Adipocyte (in vitro differentiated cells): ENCODE measurements at regions not wholly inside any gene's neighbourhood (a gene's known extent, or its start where the extent isn't known, plus 50 kb on each side); places are given as distances from the start of the nearest gene placed in this dataset.
A peak's percentile ranks its signal among the peaks of the same experiment; 100 is the strongest.
"Not testable (repeated sequence)": the region's sequence is repeated elsewhere in the genome, so short reads cannot be mapped to it uniquely, and the experiment has no call there.

Experiments
- DNase-seq: peaks from one replicate; pipeline ENCODE4 v3.0.0-alpha.2; 2015; ENCODE audit warnings: low read depth
- H3K27me3 ChIP-seq: replicated peaks from 2 replicates; pipeline ENCODE4 v1.7.0; 2013; ENCODE audit warnings: mild to moderate bottlenecking, low read length, moderate library complexity; ENCODE audit not compliant: control insufficient read depth, insufficient read depth
- H3K36me3 ChIP-seq: 2 replicates; pipeline ENCODE4 v1.7.0; 2013; ENCODE audit warnings: low read length, mild to moderate bottlenecking, moderate library complexity; ENCODE audit not compliant: control insufficient read depth, insufficient read depth, severe bottlenecking
- H3K4me1 ChIP-seq: 2 replicates; pipeline ENCODE4 v1.7.0; 2013; ENCODE audit warnings: mild to moderate bottlenecking, low read length, moderate library complexity; ENCODE audit not compliant: control insufficient read depth, insufficient read depth
- H3K4me3 ChIP-seq: 2 replicates; pipeline ENCODE4 v1.7.0; 2013; ENCODE audit warnings: mild to moderate bottlenecking, low read length, moderate library complexity
- H3K9ac ChIP-seq: 2 replicates; pipeline ENCODE4 v1.7.0; 2013; ENCODE audit warnings: mild to moderate bottlenecking, low read length, moderate library complexity
- H3K9me3 ChIP-seq: 2 replicates; pipeline ENCODE4 v1.7.0; 2013; ENCODE audit warnings: mild to moderate bottlenecking, low read length, moderate library complexity; ENCODE audit not compliant: control insufficient read depth

DNA sequence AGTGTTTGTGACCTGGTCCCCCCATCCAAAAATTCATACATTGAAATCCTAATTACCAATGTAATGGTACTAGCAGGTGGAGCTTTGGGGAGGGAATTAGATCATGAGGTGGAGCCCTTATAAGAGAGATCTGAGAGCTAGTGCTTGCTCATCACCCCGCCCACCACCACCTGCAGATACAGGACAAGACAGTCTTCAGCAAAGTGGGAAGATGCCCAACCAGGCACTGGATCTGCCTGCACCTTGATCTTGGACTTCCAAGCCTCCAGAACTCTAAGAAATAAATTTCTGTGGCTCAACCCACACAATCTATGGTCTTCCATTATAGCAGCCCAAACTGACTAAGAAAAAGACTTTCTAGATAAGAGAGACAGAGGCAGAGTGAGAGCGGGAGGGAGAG lies 343.4 kb downstream of the LRRIQ3 start:
- no peaks in the 10 kb centered on the region for H3K9me3 ChIP-seq
- no peak for DNase-seq
- no peaks in the 10 kb centered on the region for H3K36me3 ChIP-seq
- no peaks in the 10 kb centered on the region for H3K4me1 ChIP-seq
- H3K9ac ChIP-seq, result no peak overlapping the region
- no peaks in the 10 kb centered on the region for H3K27me3 ChIP-seq
- H3K4me3 ChIP-seq, result no peak overlapping the region

GRCh38 chr1:73842436-73842835 lies 355.5 kb downstream of the LRRIQ3 start:
- H3K36me3 ChIP-seq, result no peaks in the 10 kb centered on the region
- H3K9me3 ChIP-seq, result no peaks in the 10 kb centered on the region
- H3K9ac ChIP-seq, result no peak overlapping the region
- no peaks in the 10 kb centered on the region for H3K4me1 ChIP-seq
- DNase-seq, result no peak
- H3K27me3 ChIP-seq, result no peaks in the 10 kb centered on the region
- no peak overlapping the region for H3K4me3 ChIP-seq

GRCh38 chr1:73839922-73840321 lies 358.1 kb downstream of the LRRIQ3 start:
- no peak overlapping the region for H3K9ac ChIP-seq
- H3K4me3 ChIP-seq, result no peak overlapping the region
- no peaks in the 10 kb centered on the region for H3K9me3 ChIP-seq
- H3K4me1 ChIP-seq, result no peaks in the 10 kb centered on the region
- no peaks in the 10 kb centered on the region for H3K27me3 ChIP-seq
- H3K36me3 ChIP-seq, result no peaks in the 10 kb centered on the region
- DNase-seq, result peak; percentile 40

- H3K36me3 ChIP-seq, result no peaks in the 10 kb centered on the region
- no peak for DNase-seq
Observed at GRCh38 chr1:73832276-73833181, 365.4 kb downstream of the LRRIQ3 start.

DNA sequence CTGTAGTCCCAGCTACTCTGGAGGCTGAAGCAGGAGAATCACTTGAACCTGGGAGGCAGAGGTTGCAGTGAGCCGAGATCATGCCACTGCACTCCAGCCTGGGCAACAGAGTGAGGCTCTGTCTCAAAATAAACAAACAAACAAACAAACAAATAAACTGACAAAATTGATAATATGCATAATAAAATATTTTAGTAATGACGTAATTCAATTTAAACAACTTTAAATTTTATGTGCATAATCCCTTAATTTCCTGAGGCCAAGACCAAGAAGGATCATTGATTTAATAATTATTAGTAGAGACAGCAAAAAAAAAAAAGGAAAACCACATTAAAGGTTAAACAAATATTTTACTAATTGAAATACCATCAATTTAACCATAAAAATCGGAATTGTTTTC lies 370.7 kb downstream of the LRRIQ3 start:
- not testable (repeated sequence) for H3K27me3 ChIP-seq, DNase-seq, H3K9ac ChIP-seq, H3K36me3 ChIP-seq, H3K9me3 ChIP-seq, H3K4me3 ChIP-seq, H3K4me1 ChIP-seq

More at GRCh38 chr1:73832276-73833181, 365.4 kb downstream of the LRRIQ3 start:
- Histone ChIP-seq H3K4me1 (no peaks in the 10 kb centered on the region), H3K4me3 (no peak overlapping the region), H3K9me3 (no peaks in the 10 kb centered on the region), H3K9ac (no peak overlapping the region), H3K27me3 (no peaks in the 10 kb centered on the region)

DNA sequence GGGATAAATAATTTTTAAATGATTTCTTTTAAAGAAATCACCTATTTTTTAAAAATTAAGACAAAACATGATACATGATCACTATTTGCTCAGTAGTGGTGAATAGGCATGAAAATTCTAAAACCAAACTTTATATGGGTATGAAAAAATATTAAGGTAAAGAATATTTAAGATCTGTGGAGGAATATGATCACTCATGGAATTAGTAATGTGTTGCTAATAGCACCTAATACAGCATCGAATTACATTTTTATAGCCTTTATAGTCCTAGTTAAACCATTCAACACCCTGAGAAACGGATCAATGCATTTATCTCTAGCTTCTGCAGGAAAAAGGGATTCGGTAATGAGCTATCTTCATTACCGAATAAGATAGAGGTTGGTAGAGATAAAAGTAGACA lies 373.9 kb downstream of the LRRIQ3 start:
- H3K4me1 ChIP-seq, result no peaks in the 10 kb centered on the region
- no peak for DNase-seq
- H3K36me3 ChIP-seq, result no peaks in the 10 kb centered on the region
- H3K9me3 ChIP-seq, result no peaks in the 10 kb centered on the region
- H3K9ac ChIP-seq, result no peak overlapping the region
- H3K27me3 ChIP-seq, result no peaks in the 10 kb centered on the region
- H3K4me3 ChIP-seq, result no peak overlapping the region

DNA sequence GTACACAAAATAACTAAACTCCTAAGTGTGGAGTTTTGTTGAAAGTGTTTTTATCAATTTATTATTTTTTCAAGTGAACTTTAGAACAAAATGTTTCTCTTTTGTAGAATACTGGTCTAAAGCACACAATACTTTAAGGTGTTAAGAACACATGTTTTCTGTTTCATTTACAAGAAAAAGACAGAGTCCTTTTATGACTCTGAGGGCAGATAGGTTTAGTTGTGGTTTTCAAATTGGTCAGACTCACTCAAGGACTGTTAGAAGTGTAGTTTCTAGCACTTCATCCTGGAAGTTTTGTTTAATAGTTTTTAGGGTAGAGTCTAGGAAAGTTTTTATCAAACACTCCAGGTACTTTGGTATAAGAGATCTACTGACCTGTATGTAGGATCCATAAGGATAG lies 376.5 kb downstream of the LRRIQ3 start:
- Histone ChIP-seq H3K36me3 (no peaks in the 10 kb centered on the region), H3K4me3 (no peak overlapping the region), H3K9ac (no peak overlapping the region)

DNA sequence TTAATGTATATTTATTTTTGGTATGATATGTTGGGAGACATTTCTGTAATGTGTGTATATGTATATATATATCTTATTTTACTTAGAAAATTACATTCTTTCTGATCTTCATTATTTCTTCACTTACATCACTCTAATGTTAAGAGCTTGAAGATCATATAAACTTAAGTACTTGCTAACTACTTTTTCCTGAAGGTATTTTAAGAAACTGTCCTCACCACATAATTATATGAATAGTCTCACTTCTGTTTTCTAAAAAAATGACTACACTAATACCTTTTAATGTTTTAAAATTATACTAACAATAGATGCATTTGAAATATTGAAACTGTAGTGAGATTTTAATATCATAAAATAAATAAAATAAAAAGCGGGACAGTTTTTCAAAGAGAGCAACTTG lies 377.1 kb downstream of the LRRIQ3 start:
- no peak overlapping the region for H3K4me3 ChIP-seq
- no peaks in the 10 kb centered on the region for H3K36me3 ChIP-seq
- H3K4me1 ChIP-seq, result no peaks in the 10 kb centered on the region
- peaks cover 5% of the 10 kb centered on the region for H3K9me3 ChIP-seq
- H3K27me3 ChIP-seq, result no peaks in the 10 kb centered on the region
- no peak overlapping the region for H3K9ac ChIP-seq
- DNase-seq, result no peak

More for the DNA sequence above, 376.5 kb downstream of the LRRIQ3 start:
- H3K4me1 ChIP-seq, result no peaks in the 10 kb centered on the region
- no peaks in the 10 kb centered on the region for H3K27me3 ChIP-seq
- DNase-seq, result no peak
- H3K9me3 ChIP-seq, result no peaks in the 10 kb centered on the region

- no peak for DNase-seq
- Histone ChIP-seq H3K4me1 (no peaks in the 10 kb centered on the region), H3K4me3 (no peak overlapping the region), H3K27me3 (no peaks in the 10 kb centered on the region), H3K36me3 (no peaks in the 10 kb centered on the region), H3K9ac (no peak overlapping the region), H3K9me3 (peaks cover 7% of the 10 kb centered on the region)
Observed at GRCh38 chr1:73813716-73814115, 384.3 kb downstream of the LRRIQ3 start.

- no peaks in the 10 kb centered on the region for H3K27me3 ChIP-seq
- no peak for DNase-seq
- H3K36me3 ChIP-seq, result no peaks in the 10 kb centered on the region
- no peaks in the 10 kb centered on the region for H3K4me1 ChIP-seq
- H3K9me3 ChIP-seq, result peaks cover 7% of the 10 kb centered on the region
- no peak overlapping the region for H3K9ac ChIP-seq
- no peak overlapping the region for H3K4me3 ChIP-seq
Observed at GRCh38 chr1:73813236-73813635, 384.7 kb downstream of the LRRIQ3 start.

- no peak overlapping the region for H3K4me3 ChIP-seq
- H3K36me3 ChIP-seq, result no peaks in the 10 kb centered on the region
- no peak for DNase-seq
- no peak overlapping the region for H3K9ac ChIP-seq
- peaks cover 7% of the 10 kb centered on the region for H3K9me3 ChIP-seq
- H3K4me1 ChIP-seq, result no peaks in the 10 kb centered on the region
- H3K27me3 ChIP-seq, result no peaks in the 10 kb centered on the region
Observed at GRCh38 chr1:73811798-73812197, 386.2 kb downstream of the LRRIQ3 start.

DNA sequence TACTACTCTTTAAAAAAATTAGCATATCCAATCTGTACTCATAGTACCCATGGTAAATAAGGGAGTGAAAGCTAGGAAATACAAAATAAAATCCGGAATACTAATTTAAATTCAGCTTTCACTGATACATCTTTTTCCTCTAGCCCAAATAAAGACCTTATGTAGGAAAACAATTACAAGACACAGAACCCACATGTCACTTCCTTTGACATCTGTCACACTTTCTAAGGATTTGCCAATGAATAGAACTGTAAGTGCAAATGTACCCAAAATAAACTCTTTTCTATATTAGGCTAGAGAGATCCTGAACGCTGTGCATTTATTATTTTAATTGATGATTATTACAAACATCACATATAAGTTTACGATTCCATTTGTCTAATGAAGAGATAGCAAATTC lies 393.0 kb downstream of the LRRIQ3 start:
- DNase-seq, result no peak
- Histone ChIP-seq H3K9ac (no peak overlapping the region), H3K9me3 (no peaks in the 10 kb centered on the region), H3K4me1 (peaks cover 8% of the 10 kb centered on the region), H3K36me3 (no peaks in the 10 kb centered on the region), H3K27me3 (no peaks in the 10 kb centered on the region), H3K4me3 (no peak overlapping the region)
